IgD-negative memory B cell (primary cell): ENCODE measurements at regions not wholly inside any gene's neighbourhood (a gene's known extent, or its start where the extent isn't known, plus 50 kb on each side); places are given as distances from the start of the nearest gene placed in this dataset.

Source experiments
- H3K27ac Mint-ChIP-seq, 3 donors: one replicate each; pipeline ENCODE4 v1.8.0; 2020 to 2022; ENCODE audit warnings: mild to moderate bottlenecking in 3 of 3, mixed read lengths in 3 of 3, moderate library complexity in 1 of 3
- H3K27me3 Mint-ChIP-seq: one replicate; pipeline ENCODE4 v1.8.0; 2021; ENCODE audit warnings: mixed read lengths
- H3K36me3 Mint-ChIP-seq: one replicate; pipeline ENCODE4 v1.8.0; 2020; ENCODE audit warnings: mild to moderate bottlenecking, mixed read lengths
- H3K4me1 Mint-ChIP-seq, 3 donors: one replicate each; pipeline ENCODE4 v1.8.0; 2020 to 2022; ENCODE audit warnings: mixed read lengths in 3 of 3, mild to moderate bottlenecking in 1 of 3
- H3K4me3 Mint-ChIP-seq, 4 donors: one replicate each; pipeline ENCODE4 v1.8.0; 2020 to 2022; ENCODE audit warnings: mild to moderate bottlenecking in 4 of 4, mixed read lengths in 4 of 4, moderate library complexity in 3 of 4
- H3K9me3 Mint-ChIP-seq, 3 donors: one replicate each; pipeline ENCODE4 v1.8.0; 2020 to 2021; ENCODE audit warnings: mixed read lengths in 3 of 3, mild to moderate bottlenecking in 1 of 3

GRCh38 chr2:18066894-18067293 is 188.4 kb downstream of the KCNS3 start:
- Mint-ChIP-seq H3K9me3 (peaks cover 0 to 3% (median 0%) of the 10 kb centered on the region in 3 donors), H3K27ac (no peak overlapping the region), H3K4me1 (no peaks in the 10 kb centered on the region), H3K36me3 (no peaks in the 10 kb centered on the region), H3K4me3 (no peak overlapping the region), H3K27me3 (peaks cover 14% of the 10 kb centered on the region)

- Mint-ChIP-seq H3K27me3 (peaks cover 12% of the 10 kb centered on the region), H3K4me3 (no peak overlapping the region), H3K9me3 (peaks cover 0 to 5% (median 2%) of the 10 kb centered on the region in 3 donors), H3K27ac (no peak overlapping the region), H3K36me3 (no peaks in the 10 kb centered on the region), H3K4me1 (no peaks in the 10 kb centered on the region)
Observed at GRCh38 chr2:18066066-18066465, 187.6 kb downstream of the KCNS3 start.

- Mint-ChIP-seq H3K4me1 (no peaks in the 10 kb centered on the region), H3K27me3 (peaks cover 16% of the 10 kb centered on the region), H3K9me3 (peaks cover 0 to 5% (median 5%) of the 10 kb centered on the region in 3 donors), H3K27ac (no peak overlapping the region), H3K4me3 (no peak overlapping the region), H3K36me3 (no peaks in the 10 kb centered on the region)
Observed at GRCh38 chr2:18065249-18065648, 186.8 kb downstream of the KCNS3 start.

GRCh38 chr2:18063826-18064470 is 185.5 kb downstream of the KCNS3 start:
- H3K4me3 Mint-ChIP-seq = no peak overlapping the region

GRCh38 chr2:18062892-18063291 is 184.4 kb downstream of the KCNS3 start:
- no peaks in the 10 kb centered on the region for H3K4me1 Mint-ChIP-seq
- H3K9me3 Mint-ChIP-seq = peaks cover 0 to 5% (median 5%) of the 10 kb centered on the region in 3 donors
- H3K36me3 Mint-ChIP-seq = no peaks in the 10 kb centered on the region
- H3K27me3 Mint-ChIP-seq = peaks cover 13% of the 10 kb centered on the region
- H3K27ac Mint-ChIP-seq = no peak overlapping the region
- H3K4me3 Mint-ChIP-seq = no peak overlapping the region

More at GRCh38 chr2:18063826-18064470, 185.5 kb downstream of the KCNS3 start:
- Mint-ChIP-seq H3K4me1 (no peaks in the 10 kb centered on the region), H3K27ac (no peak overlapping the region), H3K9me3 (peaks cover 0 to 5% (median 5%) of the 10 kb centered on the region in 3 donors), H3K27me3 (peaks cover 16% of the 10 kb centered on the region), H3K36me3 (no peaks in the 10 kb centered on the region)

GRCh38 chr2:18061717-18062116 is 183.2 kb downstream of the KCNS3 start:
- Mint-ChIP-seq H3K4me3 (no peak overlapping the region), H3K9me3 (peaks cover 0 to 7% (median 5%) of the 10 kb centered on the region in 3 donors), H3K36me3 (no peaks in the 10 kb centered on the region), H3K27me3 (peaks cover 6% of the 10 kb centered on the region), H3K27ac (no peak overlapping the region), H3K4me1 (no peaks in the 10 kb centered on the region)

- Mint-ChIP-seq H3K27me3 (peaks cover 5% of the 10 kb centered on the region), H3K9me3 (peaks cover 0 to 5% (median 4%) of the 10 kb centered on the region in 3 donors)
Observed at GRCh38 chr2:18057657-18058056, 179.2 kb downstream of the KCNS3 start.

GRCh38 chr2:18055290-18055689 is 176.8 kb downstream of the KCNS3 start:
- Mint-ChIP-seq H3K36me3 (no peaks in the 10 kb centered on the region), H3K9me3 (peaks cover 0 to 2% (median 0%) of the 10 kb centered on the region in 3 donors), H3K27ac (no peak overlapping the region), H3K4me3 (no peak overlapping the region), H3K4me1 (no peaks in the 10 kb centered on the region), H3K27me3 (peaks cover 2% of the 10 kb centered on the region)

More at GRCh38 chr2:18057657-18058056, 179.2 kb downstream of the KCNS3 start:
- Mint-ChIP-seq H3K36me3 (no peaks in the 10 kb centered on the region), H3K27ac (no peak overlapping the region), H3K4me1 (no peaks in the 10 kb centered on the region), H3K4me3 (no peak overlapping the region)

- no peaks in the 10 kb centered on the region for H3K9me3 Mint-ChIP-seq
- no peak overlapping the region for H3K27ac Mint-ChIP-seq
Observed at GRCh38 chr2:18050001-18050400, 171.5 kb downstream of the KCNS3 start.

GRCh38 chr2:18049325-18049724 is 170.9 kb downstream of the KCNS3 start:
- H3K27me3 Mint-ChIP-seq = peaks cover 6% of the 10 kb centered on the region
- no peaks in the 10 kb centered on the region for H3K9me3 Mint-ChIP-seq

More at GRCh38 chr2:18050001-18050400, 171.5 kb downstream of the KCNS3 start:
- H3K27me3 Mint-ChIP-seq = peaks cover 5% of the 10 kb centered on the region
- H3K4me1 Mint-ChIP-seq = no peaks in the 10 kb centered on the region
- H3K36me3 Mint-ChIP-seq = no peaks in the 10 kb centered on the region
- no peak overlapping the region for H3K4me3 Mint-ChIP-seq

GRCh38 chr2:18047896-18048657 is 169.6 kb downstream of the KCNS3 start:
- Mint-ChIP-seq H3K9me3 (no peaks in the 10 kb centered on the region), H3K27me3 (peaks cover 6% of the 10 kb centered on the region), H3K27ac (no peak overlapping the region), H3K4me1 (no peaks in the 10 kb centered on the region), H3K4me3 (no peak overlapping the region), H3K36me3 (no peaks in the 10 kb centered on the region)

More at GRCh38 chr2:18049325-18049724, 170.9 kb downstream of the KCNS3 start:
- no peaks in the 10 kb centered on the region for H3K4me1 Mint-ChIP-seq
- H3K27ac Mint-ChIP-seq = no peak overlapping the region
- no peaks in the 10 kb centered on the region for H3K36me3 Mint-ChIP-seq
- H3K4me3 Mint-ChIP-seq = no peak overlapping the region

GRCh38 chr2:18047213-18047611 is 168.7 kb downstream of the KCNS3 start:
- Mint-ChIP-seq H3K9me3 (no peaks in the 10 kb centered on the region), H3K27ac (no peak overlapping the region), H3K36me3 (no peaks in the 10 kb centered on the region), H3K4me1 (no peaks in the 10 kb centered on the region), H3K4me3 (no peak overlapping the region), H3K27me3 (peaks cover 4% of the 10 kb centered on the region)

GRCh38 chr2:18046558-18047212 is 168.2 kb downstream of the KCNS3 start:
- H3K4me1 Mint-ChIP-seq = no peaks in the 10 kb centered on the region
- H3K9me3 Mint-ChIP-seq = peaks cover 0 to 3% (median 0%) of the 10 kb centered on the region in 3 donors
- H3K27me3 Mint-ChIP-seq = peaks cover 5% of the 10 kb centered on the region
- H3K4me3 Mint-ChIP-seq = no peak overlapping the region
- no peaks in the 10 kb centered on the region for H3K36me3 Mint-ChIP-seq
- H3K27ac Mint-ChIP-seq = no peak overlapping the region

- H3K4me1 Mint-ChIP-seq = no peaks in the 10 kb centered on the region
- H3K9me3 Mint-ChIP-seq = peaks cover 0 to 3% (median 0%) of the 10 kb centered on the region in 3 donors
- H3K27me3 Mint-ChIP-seq = peaks cover 5% of the 10 kb centered on the region
- H3K36me3 Mint-ChIP-seq = no peaks in the 10 kb centered on the region
- H3K4me3 Mint-ChIP-seq = no peak overlapping the region
- no peak overlapping the region for H3K27ac Mint-ChIP-seq
Observed at GRCh38 chr2:18046017-18046416, 167.6 kb downstream of the KCNS3 start.

- no peaks in the 10 kb centered on the region for H3K4me1 Mint-ChIP-seq
- no peak overlapping the region for H3K27ac Mint-ChIP-seq
- H3K9me3 Mint-ChIP-seq = peaks cover 0 to 3% (median 0%) of the 10 kb centered on the region in 3 donors
Observed at GRCh38 chr2:18045230-18045629, 166.8 kb downstream of the KCNS3 start.

More at GRCh38 chr2:18045230-18045629, 166.8 kb downstream of the KCNS3 start:
- Mint-ChIP-seq H3K27me3 (peaks cover 5% of the 10 kb centered on the region), H3K36me3 (no peaks in the 10 kb centered on the region), H3K4me3 (no peak overlapping the region)
